DMS114 treated with DMSO at 0.1 percent for 48 hours (cell line): ENCODE measurements at regions not wholly inside any gene's neighbourhood (a gene's known extent, or its start where the extent isn't known, plus 50 kb on each side); places are given as distances from the start of the nearest gene placed in this dataset.
"Not testable (repeated sequence)": the region's sequence is repeated elsewhere in the genome, so short reads cannot be mapped to it uniquely, and the experiment has no call there.

Experiments used
- DNase-seq: peaks from one replicate; lab custom pipeline; 2025; ENCODE audit not compliant: unreplicated experiment; lab: John Stamatoyannopoulos, UW

- DNase-seq: no peak
Measured at GRCh38 chr4:124132161-124132560, 580.4 kb downstream of the ANKRD50 start.

- DNase-seq: no peak
Measured at GRCh38 chr4:124133753-124134152, 578.8 kb downstream of the ANKRD50 start.

GRCh38 chr4:124135409-124135813, 577.1 kb downstream of the ANKRD50 start:
- no peak for DNase-seq

GRCh38 chr4:124139044-124139443, 573.5 kb downstream of the ANKRD50 start:
- no peak for DNase-seq

- DNase-seq: no peak
Measured at GRCh38 chr4:124143632-124144031, 568.9 kb downstream of the ANKRD50 start.

GRCh38 chr4:124144238-124144654, 568.3 kb downstream of the ANKRD50 start:
- DNase-seq: no peak

GRCh38 chr4:124146068-124146467, 566.5 kb downstream of the ANKRD50 start:
- DNase-seq: no peak

GRCh38 chr4:124151031-124151430, 561.5 kb downstream of the ANKRD50 start:
- no peak for DNase-seq

- DNase-seq: no peak
Measured at GRCh38 chr4:124152132-124152531, 560.4 kb downstream of the ANKRD50 start.

GRCh38 chr4:124155239-124155638, 557.3 kb downstream of the ANKRD50 start:
- DNase-seq: no peak

- DNase-seq: no peak
Measured at GRCh38 chr4:124157396-124158083, 555.0 kb downstream of the ANKRD50 start.

GRCh38 chr4:124163401-124163800, 549.1 kb downstream of the ANKRD50 start:
- DNase-seq: no peak

- DNase-seq: no peak
Measured at GRCh38 chr4:124167602-124168001, 544.9 kb downstream of the ANKRD50 start.

- DNase-seq: not testable (repeated sequence)
Measured at GRCh38 chr4:124169524-124169923, 543.0 kb downstream of the ANKRD50 start.

GRCh38 chr4:124173912-124174311, 538.6 kb downstream of the ANKRD50 start:
- DNase-seq: no peak

GRCh38 chr4:124177647-124178425, 534.7 kb downstream of the ANKRD50 start:
- no peak for DNase-seq

- DNase-seq: no peak
Measured at GRCh38 chr4:124178449-124179021, 534.0 kb downstream of the ANKRD50 start.

- no peak for DNase-seq
Measured at GRCh38 chr4:124179506-124180186, 532.9 kb downstream of the ANKRD50 start.

GRCh38 chr4:124181039-124181438, 531.5 kb downstream of the ANKRD50 start:
- DNase-seq: no peak

- no peak for DNase-seq
Measured at GRCh38 chr4:124183231-124183630, 529.3 kb downstream of the ANKRD50 start.

GRCh38 chr4:124183926-124184325, 528.6 kb downstream of the ANKRD50 start:
- no peak for DNase-seq

GRCh38 chr4:124184792-124185191, 527.7 kb downstream of the ANKRD50 start:
- no peak for DNase-seq
